ENCODE measurements at regions not wholly inside any gene's neighbourhood (a gene's known extent, or its start where the extent isn't known, plus 50 kb on each side); places are given as distances from the start of the nearest gene placed in this dataset.
A peak's percentile ranks its signal among the peaks of the same experiment; 100 is the strongest.

GRCh38 chr3:182325213-182325950 lies 467.9 kb upstream of the ATP11B start:
- DNase-seq (no peak), FAIRE-seq (no peak)
- Histone ChIP-seq H3K9ac (ENCODE audit: low read length in 3 of 3) (no peak overlapping the region), H3K4me3 (ENCODE audit: low read length in 3 of 3) (no peak overlapping the region), H3K27ac (ENCODE audit: low read depth in 2 of 2, low read length in 2 of 2) (no peak overlapping the region), H3K4me1 (ENCODE audit: control insufficient read depth in 2 of 3, insufficient read depth in 2 of 3, low read depth in 1 of 3, low read length in 3 of 3) (no peaks in the 10 kb centered on the region), H3K36me3 (ENCODE audit: control insufficient read depth in 2 of 3, insufficient read depth in 3 of 3, low read length in 3 of 3) (no peaks in the 10 kb centered on the region), H3K9me3 (ENCODE audit: control insufficient read depth in 2 of 3, insufficient read depth in 1 of 3, low read length in 3 of 3) (no peaks in the 10 kb centered on the region), H3K27me3 (ENCODE audit: control insufficient read depth, insufficient read depth, low read length) (no peaks in the 10 kb centered on the region)
- TF ChIP-seq CTCF (IDR thresholded peaks at IDR 0.05; ENCODE audit: borderline replicate concordance, extremely low read depth, insufficient read depth) = no peak
- intact Hi-C loops (cut with DNase I) = no loop called here

- Histone ChIP-seq H3K27ac (ENCODE audit: low read depth in 2 of 2, low read length in 2 of 2) (no peak overlapping the region), H3K9me3 (ENCODE audit: control insufficient read depth in 2 of 3, insufficient read depth in 1 of 3, low read length in 3 of 3) (no peaks in the 10 kb centered on the region), H3K36me3 (ENCODE audit: control insufficient read depth in 2 of 3, insufficient read depth in 3 of 3, low read length in 3 of 3) (no peaks in the 10 kb centered on the region), H3K4me3 (ENCODE audit: low read length in 3 of 3) (no peak overlapping the region), H3K4me1 (ENCODE audit: control insufficient read depth in 2 of 3, insufficient read depth in 2 of 3, low read depth in 1 of 3, low read length in 3 of 3) (no peaks in the 10 kb centered on the region), H3K27me3 (ENCODE audit: control insufficient read depth, insufficient read depth, low read length) (no peaks in the 10 kb centered on the region), H3K9ac (ENCODE audit: low read length in 3 of 3) (no peak overlapping the region)
- DNase-seq (peak; percentile 30 to 65 (median 51)), FAIRE-seq (no peak)
- TF ChIP-seq CTCF (IDR thresholded peaks at IDR 0.05; ENCODE audit: borderline replicate concordance, extremely low read depth, insufficient read depth) = no peak
- intact Hi-C loops (cut with DNase I) = no loop called here
Observed at GRCh38 chr3:182327196-182327681, 466.1 kb upstream of the ATP11B start.

- no peak for TF ChIP-seq CTCF (IDR thresholded peaks at IDR 0.05; ENCODE audit: borderline replicate concordance, extremely low read depth, insufficient read depth)
- FAIRE-seq (no peak), DNase-seq (no peak)
- H3K9ac ChIP-seq (ENCODE audit: low read length in 3 of 3) = no peak overlapping the region
- no peaks in the 10 kb centered on the region for H3K36me3 ChIP-seq (ENCODE audit: control insufficient read depth in 2 of 3, insufficient read depth in 3 of 3, low read length in 3 of 3)
- intact Hi-C loops (cut with DNase I) = no loop called here
- no peaks in the 10 kb centered on the region for H3K9me3 ChIP-seq (ENCODE audit: control insufficient read depth in 2 of 3, insufficient read depth in 1 of 3, low read length in 3 of 3)
- H3K27ac ChIP-seq (ENCODE audit: low read depth in 2 of 2, low read length in 2 of 2) = no peak overlapping the region
- no peak overlapping the region for H3K4me3 ChIP-seq (ENCODE audit: low read length in 3 of 3)
- H3K4me1 ChIP-seq (ENCODE audit: control insufficient read depth in 2 of 3, insufficient read depth in 2 of 3, low read depth in 1 of 3, low read length in 3 of 3) = no peaks in the 10 kb centered on the region
- H3K27me3 ChIP-seq (ENCODE audit: control insufficient read depth, insufficient read depth, low read length) = no peaks in the 10 kb centered on the region
Observed at GRCh38 chr3:182330646-182331045, 462.7 kb upstream of the ATP11B start.

Data from kidney (tissue), 13 donors.